Uterus (tissue), 2 donors: ENCODE measurements at regions not wholly inside any gene's neighbourhood (a gene's known extent, or its start where the extent isn't known, plus 50 kb on each side); places are given as distances from the start of the nearest gene placed in this dataset.

ENCODE experiments used
- POLR2A ChIP-seq, 2 donors: fragments of 450-650 bp; IDR thresholded peaks; one replicate each; pipeline ENCODE4 v1.6.1; 2016; ENCODE audit warnings: antibody characterized with exemption in 2 of 2, mild to moderate bottlenecking in 1 of 2, moderate library complexity in 1 of 2
- TF ChIP-seq, protein P1 (sequence below), 4 experiments: fragments of 200-600 bp in 2 of 4; fragments of 450-650 bp in 2 of 4; sonication (generic) in 2 of 4; IDR thresholded peaks; one replicate each; pipeline ENCODE4 v1.5.1; 2016 to 2019; ENCODE audit warnings: antibody characterized with exemption in 4 of 4, mild to moderate bottlenecking in 2 of 4, moderate library complexity in 1 of 4

GRCh38 chr12:127438512-127439244, 828.3 kb upstream of the TMEM132C start:
- TF ChIP-seq, protein P1, sequence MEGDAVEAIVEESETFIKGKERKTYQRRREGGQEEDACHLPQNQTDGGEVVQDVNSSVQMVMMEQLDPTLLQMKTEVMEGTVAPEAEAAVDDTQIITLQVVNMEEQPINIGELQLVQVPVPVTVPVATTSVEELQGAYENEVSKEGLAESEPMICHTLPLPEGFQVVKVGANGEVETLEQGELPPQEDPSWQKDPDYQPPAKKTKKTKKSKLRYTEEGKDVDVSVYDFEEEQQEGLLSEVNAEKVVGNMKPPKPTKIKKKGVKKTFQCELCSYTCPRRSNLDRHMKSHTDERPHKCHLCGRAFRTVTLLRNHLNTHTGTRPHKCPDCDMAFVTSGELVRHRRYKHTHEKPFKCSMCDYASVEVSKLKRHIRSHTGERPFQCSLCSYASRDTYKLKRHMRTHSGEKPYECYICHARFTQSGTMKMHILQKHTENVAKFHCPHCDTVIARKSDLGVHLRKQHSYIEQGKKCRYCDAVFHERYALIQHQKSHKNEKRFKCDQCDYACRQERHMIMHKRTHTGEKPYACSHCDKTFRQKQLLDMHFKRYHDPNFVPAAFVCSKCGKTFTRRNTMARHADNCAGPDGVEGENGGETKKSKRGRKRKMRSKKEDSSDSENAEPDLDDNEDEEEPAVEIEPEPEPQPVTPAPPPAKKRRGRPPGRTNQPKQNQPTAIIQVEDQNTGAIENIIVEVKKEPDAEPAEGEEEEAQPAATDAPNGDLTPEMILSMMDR (IDR thresholded peaks at IDR 0.05) = no peak
- no peak for TF ChIP-seq POLR2A (IDR thresholded peaks at IDR 0.05)
